GM10266 (cell line): ENCODE measurements at regions not wholly inside any gene's neighbourhood (a gene's known extent, or its start where the extent isn't known, plus 50 kb on each side); places are given as distances from the start of the nearest gene placed in this dataset.

Experiments used
- DNase-seq: peaks from one replicate; pipeline ENCODE4 v3.0.0; 2012; ENCODE audit errors: extremely low spot score
- TF ChIP-seq, protein P1 (sequence below): IDR thresholded peaks from 2 replicates; pipeline ENCODE4 v1.5.1; 2012; ENCODE audit warnings: mild to moderate bottlenecking, low read depth; ENCODE audit not compliant: control insufficient read depth, insufficient read depth; ENCODE audit errors: missing control alignments

GRCh38 chr2:8154270-8154669 is 527.6 kb upstream of the ID2 start:
- TF ChIP-seq, protein P1, sequence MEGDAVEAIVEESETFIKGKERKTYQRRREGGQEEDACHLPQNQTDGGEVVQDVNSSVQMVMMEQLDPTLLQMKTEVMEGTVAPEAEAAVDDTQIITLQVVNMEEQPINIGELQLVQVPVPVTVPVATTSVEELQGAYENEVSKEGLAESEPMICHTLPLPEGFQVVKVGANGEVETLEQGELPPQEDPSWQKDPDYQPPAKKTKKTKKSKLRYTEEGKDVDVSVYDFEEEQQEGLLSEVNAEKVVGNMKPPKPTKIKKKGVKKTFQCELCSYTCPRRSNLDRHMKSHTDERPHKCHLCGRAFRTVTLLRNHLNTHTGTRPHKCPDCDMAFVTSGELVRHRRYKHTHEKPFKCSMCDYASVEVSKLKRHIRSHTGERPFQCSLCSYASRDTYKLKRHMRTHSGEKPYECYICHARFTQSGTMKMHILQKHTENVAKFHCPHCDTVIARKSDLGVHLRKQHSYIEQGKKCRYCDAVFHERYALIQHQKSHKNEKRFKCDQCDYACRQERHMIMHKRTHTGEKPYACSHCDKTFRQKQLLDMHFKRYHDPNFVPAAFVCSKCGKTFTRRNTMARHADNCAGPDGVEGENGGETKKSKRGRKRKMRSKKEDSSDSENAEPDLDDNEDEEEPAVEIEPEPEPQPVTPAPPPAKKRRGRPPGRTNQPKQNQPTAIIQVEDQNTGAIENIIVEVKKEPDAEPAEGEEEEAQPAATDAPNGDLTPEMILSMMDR: no peak
- DNase-seq: no peak

DNA sequence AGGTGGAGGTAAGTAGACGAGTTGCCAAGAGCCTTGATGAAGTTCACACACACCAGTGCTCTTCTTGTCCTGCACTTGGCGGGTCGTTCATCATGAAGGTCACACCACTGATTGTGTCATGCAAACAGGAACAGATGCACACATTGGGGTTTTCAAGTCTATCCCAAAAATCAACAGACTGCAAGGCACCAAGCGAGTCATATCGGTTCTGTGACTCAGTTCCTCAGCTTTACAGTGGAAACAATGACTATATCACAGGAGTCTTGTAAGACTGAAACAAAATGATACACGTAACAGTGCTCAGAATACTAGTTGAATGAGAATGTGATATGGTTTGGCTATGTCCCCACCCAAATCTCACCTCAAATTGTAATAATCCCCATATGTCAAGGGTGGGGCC is 526.9 kb upstream of the ID2 start:
- DNase-seq: no peak
- TF ChIP-seq, protein P1: no peak

GRCh38 chr2:8157621-8158430 is 524.0 kb upstream of the ID2 start:
- no peak for DNase-seq
- TF ChIP-seq, protein P1: no peak

- no peak for DNase-seq
- TF ChIP-seq, protein P1: no peak
Measured at GRCh38 chr2:8158711-8159110, 523.1 kb upstream of the ID2 start.

GRCh38 chr2:8159211-8159965 is 522.5 kb upstream of the ID2 start:
- TF ChIP-seq, protein P1: no peak
- DNase-seq: no peak

- TF ChIP-seq, protein P1: no peak
- DNase-seq: no peak
Measured at GRCh38 chr2:8159966-8160603, 521.8 kb upstream of the ID2 start.

- no peak for DNase-seq
- TF ChIP-seq, protein P1: no peak
Measured at GRCh38 chr2:8160959-8161358, 520.9 kb upstream of the ID2 start.
